Mononuclear cell (primary cell): ENCODE measurements at regions not wholly inside any gene's neighbourhood (a gene's known extent, or its start where the extent isn't known, plus 50 kb on each side); places are given as distances from the start of the nearest gene placed in this dataset.

Experiments
- H3K27me3 ChIP-seq: 2 replicates; pipeline ENCODE4 v1.6.0; 2011; ENCODE audit warnings: low read length, control low read depth; ENCODE audit not compliant: insufficient read depth
- H3K4me1 ChIP-seq: 2 replicates; pipeline ENCODE4 v1.5.1; 2011; ENCODE audit warnings: mild to moderate bottlenecking, low read length, control low read depth; ENCODE audit not compliant: insufficient read depth
- H3K4me3 ChIP-seq: 2 replicates; pipeline ENCODE4 v1.5.1; 2011; ENCODE audit warnings: mild to moderate bottlenecking, low read length, moderate library complexity
- H3K9me3 ChIP-seq: 2 replicates; pipeline ENCODE4 v1.5.1; 2011; ENCODE audit warnings: low read depth, mild to moderate bottlenecking, control low read depth, low read length

- H3K9me3 ChIP-seq = no peaks in the 10 kb centered on the region
- H3K4me1 ChIP-seq = no peaks in the 10 kb centered on the region
- no peak overlapping the region for H3K4me3 ChIP-seq
- H3K27me3 ChIP-seq = no peaks in the 10 kb centered on the region
These were observed 880.6 kb downstream of the MCTP2 start for GRCh38 chr15:95111969-95112368.

- no peaks in the 10 kb centered on the region for H3K4me1 ChIP-seq
- H3K4me3 ChIP-seq = no peak overlapping the region
- no peaks in the 10 kb centered on the region for H3K27me3 ChIP-seq
- H3K9me3 ChIP-seq = no peaks in the 10 kb centered on the region
These were observed 881.7 kb downstream of the MCTP2 start for GRCh38 chr15:95113041-95113440.

- no peaks in the 10 kb centered on the region for H3K27me3 ChIP-seq
- no peaks in the 10 kb centered on the region for H3K4me1 ChIP-seq
- no peak overlapping the region for H3K4me3 ChIP-seq
- no peaks in the 10 kb centered on the region for H3K9me3 ChIP-seq
These were observed 887.8 kb downstream of the MCTP2 start for GRCh38 chr15:95119041-95119610.

- Histone ChIP-seq H3K4me1 (no peaks in the 10 kb centered on the region), H3K4me3 (no peak overlapping the region)
These were observed 889.2 kb downstream of the MCTP2 start for GRCh38 chr15:95120595-95120994.

GRCh38 chr15:95121191-95121590, 889.8 kb downstream of the MCTP2 start:
- no peaks in the 10 kb centered on the region for H3K27me3 ChIP-seq
- H3K4me3 ChIP-seq = no peak overlapping the region
- H3K4me1 ChIP-seq = no peaks in the 10 kb centered on the region
- no peaks in the 10 kb centered on the region for H3K9me3 ChIP-seq

More at GRCh38 chr15:95120595-95120994, 889.2 kb downstream of the MCTP2 start:
- Histone ChIP-seq H3K27me3 (no peaks in the 10 kb centered on the region), H3K9me3 (no peaks in the 10 kb centered on the region)

- H3K4me1 ChIP-seq = no peaks in the 10 kb centered on the region
- H3K4me3 ChIP-seq = no peak overlapping the region
- no peaks in the 10 kb centered on the region for H3K9me3 ChIP-seq
- no peaks in the 10 kb centered on the region for H3K27me3 ChIP-seq
These were observed 894.4 kb downstream of the MCTP2 start for GRCh38 chr15:95125803-95126202.

- Histone ChIP-seq H3K27me3 (no peaks in the 10 kb centered on the region), H3K4me1 (no peaks in the 10 kb centered on the region), H3K9me3 (no peaks in the 10 kb centered on the region), H3K4me3 (no peak overlapping the region)
These were observed 896.0 kb downstream of the MCTP2 start for GRCh38 chr15:95127356-95127755.

- no peaks in the 10 kb centered on the region for H3K27me3 ChIP-seq
- H3K4me3 ChIP-seq = no peak overlapping the region
- H3K4me1 ChIP-seq = no peaks in the 10 kb centered on the region
- H3K9me3 ChIP-seq = no peaks in the 10 kb centered on the region
These were observed 898.2 kb downstream of the MCTP2 start for GRCh38 chr15:95129574-95129973.

- H3K9me3 ChIP-seq = no peaks in the 10 kb centered on the region
- no peaks in the 10 kb centered on the region for H3K4me1 ChIP-seq
- no peak overlapping the region for H3K4me3 ChIP-seq
- no peaks in the 10 kb centered on the region for H3K27me3 ChIP-seq
These were observed 899.8 kb downstream of the MCTP2 start for GRCh38 chr15:95131131-95131556.

- H3K4me1 ChIP-seq = no peaks in the 10 kb centered on the region
- H3K27me3 ChIP-seq = no peaks in the 10 kb centered on the region
- H3K4me3 ChIP-seq = no peak overlapping the region
- no peaks in the 10 kb centered on the region for H3K9me3 ChIP-seq
These were observed 901.4 kb downstream of the MCTP2 start for GRCh38 chr15:95132774-95133173.

GRCh38 chr15:95134431-95135110, 903.2 kb downstream of the MCTP2 start:
- H3K9me3 ChIP-seq = no peaks in the 10 kb centered on the region

GRCh38 chr15:95138604-95139270, 907.4 kb downstream of the MCTP2 start:
- H3K27me3 ChIP-seq = no peaks in the 10 kb centered on the region
- no peak overlapping the region for H3K4me3 ChIP-seq
- no peaks in the 10 kb centered on the region for H3K9me3 ChIP-seq
- H3K4me1 ChIP-seq = no peaks in the 10 kb centered on the region

More at GRCh38 chr15:95134431-95135110, 903.2 kb downstream of the MCTP2 start:
- Histone ChIP-seq H3K4me1 (no peaks in the 10 kb centered on the region), H3K4me3 (no peak overlapping the region), H3K27me3 (no peaks in the 10 kb centered on the region)

- Histone ChIP-seq H3K27me3 (no peaks in the 10 kb centered on the region), H3K4me3 (no peak overlapping the region), H3K4me1 (no peaks in the 10 kb centered on the region), H3K9me3 (no peaks in the 10 kb centered on the region)
These were observed 910.1 kb downstream of the MCTP2 start for GRCh38 chr15:95141486-95141885.

- no peaks in the 10 kb centered on the region for H3K4me1 ChIP-seq
- H3K9me3 ChIP-seq = no peaks in the 10 kb centered on the region
- no peaks in the 10 kb centered on the region for H3K27me3 ChIP-seq
- no peak overlapping the region for H3K4me3 ChIP-seq
These were observed 911.2 kb downstream of the MCTP2 start for GRCh38 chr15:95142531-95142930.

- no peak overlapping the region for H3K4me3 ChIP-seq
- no peaks in the 10 kb centered on the region for H3K27me3 ChIP-seq
- H3K4me1 ChIP-seq = no peaks in the 10 kb centered on the region
- H3K9me3 ChIP-seq = no peaks in the 10 kb centered on the region
These were observed 915.1 kb downstream of the MCTP2 start for GRCh38 chr15:95146481-95146880.
